ENCODE measurements at regions not wholly inside any gene's neighbourhood (a gene's known extent, or its start where the extent isn't known, plus 50 kb on each side); places are given as distances from the start of the nearest gene placed in this dataset.

- no peak for TF ChIP-seq CTCF (optimal IDR thresholded peaks at IDR 0.05 in 1 of 3, IDR thresholded peaks at IDR 0.05 in 1 of 3, conservative IDR thresholded peaks at IDR 0.05 in 1 of 3; ENCODE audit: extremely low read depth in 1 of 3, insufficient read depth in 2 of 3, low read length in 3 of 3)
- TF ChIP-seq EZH2 (IDR thresholded peaks at IDR 0.05; ENCODE audit: low read length) = no peak
Observed at GRCh38 chr12:116478243-116478773, 80.9 kb upstream of the MAP1LC3B2 start.
